OCI-LY1 (cell line): ENCODE measurements at regions not wholly inside any gene's neighbourhood (a gene's known extent, or its start where the extent isn't known, plus 50 kb on each side); places are given as distances from the start of the nearest gene placed in this dataset.

Experiments used
- CTCF ChIP-seq: fragments of 200-600 bp; sonication (generic), shearing (Covaris generic); IDR thresholded peaks from 2 replicates; pipeline ENCODE4 v1.5.1; 2017; ENCODE audit warnings: mild to moderate bottlenecking, antibody characterized with exemption, low read length, moderate library complexity, mixed read lengths
- EZH2 ChIP-seq: fragments of 200-600 bp; sonication (generic), shearing (Covaris generic); IDR thresholded peaks from 2 replicates; pipeline ENCODE4 v1.8.0; 2017; ENCODE audit warnings: borderline replicate concordance, mixed run types, mild to moderate bottlenecking, antibody characterized with exemption, low read length, moderate library complexity, mixed read lengths

- TF ChIP-seq CTCF (no peak), EZH2 (no peak)
Observed at GRCh38 chr22:49432211-49432896, 395.3 kb downstream of the BRD1 start.
